Activated CD8-positive, alpha-beta memory T cell treated with anti-CD3 and anti-CD28 coated beads, Interleukin-2, amount 10 ng/mL, durations not matched to agents 7 days and 5 days (primary cell): ENCODE measurements at regions not wholly inside any gene's neighbourhood (a gene's known extent, or its start where the extent isn't known, plus 50 kb on each side); places are given as distances from the start of the nearest gene placed in this dataset.
"Not testable (repeated sequence)": the region's sequence is repeated elsewhere in the genome, so short reads cannot be mapped to it uniquely, and the experiment has no call there.

Experiments used
- ATAC-seq: fragments of 150-1000 bp; cut with Tn5 transposase; one replicate; pipeline ENCODE4 v1.10.0; 2021; ENCODE audit warnings: moderate library complexity
- CTCF ChIA-PET: fragments of 350-600 bp; sonication (Branson Sonifier 250); formaldehyde crosslinking; loops from one replicate; lab custom pipeline; 2021; ENCODE audit warnings: antibody characterized with exemption; lab: Charles Lee
- DNase-seq: peaks from one replicate; pipeline ENCODE4 v3.0.0-alpha.2; 2020
- H3K27ac Mint-ChIP-seq: one replicate; pipeline ENCODE4 v1.8.0; 2021; ENCODE audit warnings: mild to moderate bottlenecking, mixed read lengths
- H3K27me3 Mint-ChIP-seq: one replicate; pipeline ENCODE4 v1.8.0; 2021; ENCODE audit warnings: mixed read lengths
- H3K36me3 Mint-ChIP-seq: one replicate; pipeline ENCODE4 v1.8.0; 2021; ENCODE audit warnings: mild to moderate bottlenecking, mixed read lengths
- H3K4me1 Mint-ChIP-seq: one replicate; pipeline ENCODE4 v1.8.0; 2021; ENCODE audit warnings: mixed read lengths
- H3K4me3 Mint-ChIP-seq: one replicate; pipeline ENCODE4 v1.8.0; 2021; ENCODE audit warnings: mild to moderate bottlenecking, moderate library complexity, mixed read lengths
- H3K9me3 Mint-ChIP-seq: one replicate; pipeline ENCODE4 v1.8.0; 2022; ENCODE audit warnings: low read depth, mixed read lengths

GRCh38 chr4:36573441-36573840 is 292.0 kb downstream of the DTHD1 start:
- no peaks in the 10 kb centered on the region for H3K4me1 Mint-ChIP-seq
- H3K27me3 Mint-ChIP-seq, result peaks cover 5% of the 10 kb centered on the region
- no peaks in the 10 kb centered on the region for H3K36me3 Mint-ChIP-seq
- DNase-seq (no peak), ATAC-seq (no peak)
- no peak overlapping the region for H3K4me3 Mint-ChIP-seq
- H3K9me3 Mint-ChIP-seq, result no peaks in the 10 kb centered on the region
- CTCF ChIA-PET, result no interaction called here
- H3K27ac Mint-ChIP-seq, result no peak overlapping the region

GRCh38 chr4:36574816-36575215 is 293.4 kb downstream of the DTHD1 start:
- H3K4me1 Mint-ChIP-seq, result no peaks in the 10 kb centered on the region
- no peaks in the 10 kb centered on the region for H3K36me3 Mint-ChIP-seq

GRCh38 chr4:36582198-36582597 is 300.8 kb downstream of the DTHD1 start:
- Mint-ChIP-seq H3K4me1 (no peaks in the 10 kb centered on the region), H3K4me3 (no peak overlapping the region), H3K27ac (no peak overlapping the region)

More at GRCh38 chr4:36574816-36575215, 293.4 kb downstream of the DTHD1 start:
- CTCF ChIA-PET, result no interaction called here
- no peaks in the 10 kb centered on the region for H3K9me3 Mint-ChIP-seq
- H3K4me3 Mint-ChIP-seq, result no peak overlapping the region
- no peak for ATAC-seq
- no peak for DNase-seq
- H3K27me3 Mint-ChIP-seq, result peaks cover 2% of the 10 kb centered on the region
- no peak overlapping the region for H3K27ac Mint-ChIP-seq

GRCh38 chr4:36587909-36588472 is 306.6 kb downstream of the DTHD1 start:
- CTCF ChIA-PET, result no interaction called here
- Mint-ChIP-seq H3K4me3 (no peak overlapping the region), H3K27me3 (no peaks in the 10 kb centered on the region), H3K4me1 (no peaks in the 10 kb centered on the region), H3K27ac (no peak overlapping the region), H3K9me3 (no peaks in the 10 kb centered on the region), H3K36me3 (no peaks in the 10 kb centered on the region)
- no peak for ATAC-seq
- no peak for DNase-seq

More at GRCh38 chr4:36582198-36582597, 300.8 kb downstream of the DTHD1 start:
- ATAC-seq, result no peak
- Mint-ChIP-seq H3K27me3 (no peaks in the 10 kb centered on the region), H3K9me3 (no peaks in the 10 kb centered on the region), H3K36me3 (no peaks in the 10 kb centered on the region)
- DNase-seq, result no peak
- CTCF ChIA-PET, result no interaction called here

- Mint-ChIP-seq H3K9me3 (no peaks in the 10 kb centered on the region), H3K4me1 (no peaks in the 10 kb centered on the region), H3K36me3 (no peaks in the 10 kb centered on the region), H3K27ac (no peak overlapping the region), H3K4me3 (no peak overlapping the region), H3K27me3 (no peaks in the 10 kb centered on the region)
- DNase-seq (no peak), ATAC-seq (no peak)
- CTCF ChIA-PET, result no interaction called here
Measured at GRCh38 chr4:36590343-36590742, 308.9 kb downstream of the DTHD1 start.

GRCh38 chr4:36601864-36602495 is 320.6 kb downstream of the DTHD1 start:
- no peaks in the 10 kb centered on the region for H3K4me1 Mint-ChIP-seq

GRCh38 chr4:36609661-36610060 is 328.2 kb downstream of the DTHD1 start:
- H3K9me3 Mint-ChIP-seq, result no peaks in the 10 kb centered on the region
- no peaks in the 10 kb centered on the region for H3K4me1 Mint-ChIP-seq
- no peak for DNase-seq
- H3K27me3 Mint-ChIP-seq, result no peaks in the 10 kb centered on the region
- no peak overlapping the region for H3K27ac Mint-ChIP-seq
- no peaks in the 10 kb centered on the region for H3K36me3 Mint-ChIP-seq
- ATAC-seq, result no peak
- CTCF ChIA-PET, result no interaction called here
- no peak overlapping the region for H3K4me3 Mint-ChIP-seq

More at GRCh38 chr4:36601864-36602495, 320.6 kb downstream of the DTHD1 start:
- Mint-ChIP-seq H3K36me3 (no peaks in the 10 kb centered on the region), H3K27me3 (no peaks in the 10 kb centered on the region), H3K9me3 (no peaks in the 10 kb centered on the region), H3K4me3 (no peak overlapping the region), H3K27ac (no peak overlapping the region)
- ATAC-seq, result no peak
- CTCF ChIA-PET, result no interaction called here
- no peak for DNase-seq

- DNase-seq (no peak), ATAC-seq (no peak)
- H3K4me3 Mint-ChIP-seq, result no peak overlapping the region
- CTCF ChIA-PET, result no interaction called here
- H3K36me3 Mint-ChIP-seq, result no peaks in the 10 kb centered on the region
- H3K27me3 Mint-ChIP-seq, result no peaks in the 10 kb centered on the region
- no peaks in the 10 kb centered on the region for H3K4me1 Mint-ChIP-seq
- no peak overlapping the region for H3K27ac Mint-ChIP-seq
- H3K9me3 Mint-ChIP-seq, result no peaks in the 10 kb centered on the region
Measured at GRCh38 chr4:36610628-36611027, 329.2 kb downstream of the DTHD1 start.

GRCh38 chr4:36613142-36613541 is 331.7 kb downstream of the DTHD1 start:
- H3K4me1 Mint-ChIP-seq, H3K27me3 Mint-ChIP-seq, H3K27ac Mint-ChIP-seq, H3K9me3 Mint-ChIP-seq, H3K4me3 Mint-ChIP-seq, DNase-seq, ATAC-seq, CTCF ChIA-PET, H3K36me3 Mint-ChIP-seq: not testable (repeated sequence)

- ATAC-seq, result no peak
- DNase-seq, result no peak
- no peak overlapping the region for H3K27ac Mint-ChIP-seq
- no peak overlapping the region for H3K4me3 Mint-ChIP-seq
- H3K4me1 Mint-ChIP-seq, result no peaks in the 10 kb centered on the region
- CTCF ChIA-PET, result no interaction called here
- no peaks in the 10 kb centered on the region for H3K9me3 Mint-ChIP-seq
- no peaks in the 10 kb centered on the region for H3K36me3 Mint-ChIP-seq
- no peaks in the 10 kb centered on the region for H3K27me3 Mint-ChIP-seq
Measured at GRCh38 chr4:36614011-36614410, 332.6 kb downstream of the DTHD1 start.

GRCh38 chr4:36618102-36618501 is 336.7 kb downstream of the DTHD1 start:
- ATAC-seq, result no peak
- H3K4me1 Mint-ChIP-seq, result no peaks in the 10 kb centered on the region
- no peaks in the 10 kb centered on the region for H3K36me3 Mint-ChIP-seq
- H3K9me3 Mint-ChIP-seq, result no peaks in the 10 kb centered on the region
- CTCF ChIA-PET, result no interaction called here
- no peaks in the 10 kb centered on the region for H3K27me3 Mint-ChIP-seq
- no peak for DNase-seq
- no peak overlapping the region for H3K4me3 Mint-ChIP-seq
- no peak overlapping the region for H3K27ac Mint-ChIP-seq

- no peaks in the 10 kb centered on the region for H3K9me3 Mint-ChIP-seq
- CTCF ChIA-PET, result no interaction called here
- no peak overlapping the region for H3K27ac Mint-ChIP-seq
- no peaks in the 10 kb centered on the region for H3K27me3 Mint-ChIP-seq
- H3K4me3 Mint-ChIP-seq, result no peak overlapping the region
- H3K36me3 Mint-ChIP-seq, result no peaks in the 10 kb centered on the region
- ATAC-seq, result no peak
- H3K4me1 Mint-ChIP-seq, result no peaks in the 10 kb centered on the region
- no peak for DNase-seq
Measured at GRCh38 chr4:36624030-36624429, 342.6 kb downstream of the DTHD1 start.

GRCh38 chr4:36638273-36638811 is 356.9 kb downstream of the DTHD1 start:
- CTCF ChIA-PET, result no interaction called here
- no peak for DNase-seq
- Mint-ChIP-seq H3K4me1 (no peaks in the 10 kb centered on the region), H3K9me3 (no peaks in the 10 kb centered on the region), H3K27me3 (no peaks in the 10 kb centered on the region), H3K4me3 (no peak overlapping the region), H3K27ac (no peak overlapping the region), H3K36me3 (no peaks in the 10 kb centered on the region)
- no peak for ATAC-seq

- Mint-ChIP-seq H3K9me3 (no peaks in the 10 kb centered on the region), H3K4me3 (no peak overlapping the region), H3K27ac (no peak overlapping the region), H3K27me3 (no peaks in the 10 kb centered on the region), H3K36me3 (no peaks in the 10 kb centered on the region), H3K4me1 (no peaks in the 10 kb centered on the region)
- ATAC-seq, result no peak
- CTCF ChIA-PET, result no interaction called here
- no peak for DNase-seq
Measured at GRCh38 chr4:36640876-36641275, 359.5 kb downstream of the DTHD1 start.
